GM23338 (cell line): ENCODE measurements at regions not wholly inside any gene's neighbourhood (a gene's known extent, or its start where the extent isn't known, plus 50 kb on each side); places are given as distances from the start of the nearest gene placed in this dataset.

ENCODE experiments used
- ATAC-seq: fragments of 200-7000 bp; cut with Tn5 transposase; 3 replicates; pipeline ENCODE4 v1.9.1; 2020
- DNase-seq: peaks from one replicate; pipeline ENCODE4 v3.0.0-alpha.2; 2015; ENCODE audit warnings: low spot score
- H2AFZ ChIP-seq: fragments of 200-600 bp; sonication (generic); 2 replicates; pipeline ENCODE4 v1.8.0; 2016; ENCODE audit warnings: antibody characterized with exemption, mild to moderate bottlenecking, moderate library complexity
- H3F3A ChIP-seq: fragments of 200-600 bp; sonication (generic); replicated peaks from 2 replicates; pipeline ENCODE4 v1.8.0; 2017; ENCODE audit warnings: antibody characterized with exemption, mixed run types, low read depth
- H3K27ac ChIP-seq: fragments of 200-600 bp; sonication (generic); 2 replicates; pipeline ENCODE4 v1.6.1; 2016; ENCODE audit warnings: low read depth
- H3K27me3 ChIP-seq: fragments of 200-600 bp; sonication (generic); 2 replicates; pipeline ENCODE4 v1.8.0; 2016; ENCODE audit warnings: mild to moderate bottlenecking, mixed run types, moderate library complexity; ENCODE audit not compliant: insufficient read depth
- H3K36me3 ChIP-seq: fragments of 200-600 bp; sonication (generic); 2 replicates; pipeline ENCODE4 v1.8.0; 2016; ENCODE audit warnings: mild to moderate bottlenecking; ENCODE audit not compliant: insufficient read depth
- H3K4me1 ChIP-seq: fragments of 200-600 bp; sonication (generic); 2 replicates; pipeline ENCODE4 v1.8.0; 2016; ENCODE audit warnings: mild to moderate bottlenecking, moderate library complexity; ENCODE audit not compliant: insufficient read depth
- H3K4me2 ChIP-seq: fragments of 200-600 bp; sonication (generic); 2 replicates; pipeline ENCODE4 v1.7.1; 2017; ENCODE audit warnings: mixed run types
- H3K4me3 ChIP-seq: fragments of 200-600 bp; sonication (generic); 2 replicates; pipeline ENCODE4 v1.6.1; 2016; ENCODE audit warnings: mixed run types
- H3K79me2 ChIP-seq: fragments of 200-600 bp; sonication (generic); replicated peaks from 2 replicates; pipeline ENCODE4 v1.8.0; 2017; ENCODE audit warnings: mild to moderate bottlenecking; ENCODE audit not compliant: insufficient read depth
- H3K9me2 ChIP-seq: fragments of 200-600 bp; sonication (generic); 2 replicates; pipeline ENCODE4 v1.8.0; 2017; ENCODE audit not compliant: insufficient read depth
- H4K20me1 ChIP-seq: fragments of 200-600 bp; sonication (generic); replicated peaks from 2 replicates; pipeline ENCODE4 v1.8.0; 2017; ENCODE audit warnings: mild to moderate bottlenecking; ENCODE audit not compliant: insufficient read depth
- H3K27ac Mint-ChIP-seq: 2 replicates; pipeline ENCODE4 v1.8.0; 2020; ENCODE audit warnings: inconsistent platforms, mild to moderate bottlenecking, moderate library complexity, mixed read lengths
- H3K27me3 Mint-ChIP-seq: 3 replicates; pipeline ENCODE4 v1.8.0; 2022; ENCODE audit warnings: low read depth, mild to moderate bottlenecking, moderate library complexity, mixed read lengths, inconsistent platforms; ENCODE audit not compliant: insufficient read depth, poor library complexity
- H3K36me3 Mint-ChIP-seq: 3 replicates; pipeline ENCODE4 v1.8.0; 2021; ENCODE audit warnings: low read depth, mild to moderate bottlenecking, inconsistent platforms, moderate library complexity, mixed read lengths
- H3K4me1 Mint-ChIP-seq: 3 replicates; pipeline ENCODE4 v1.8.0; 2020; ENCODE audit warnings: mild to moderate bottlenecking, inconsistent platforms, mixed read lengths
- H3K4me3 Mint-ChIP-seq: 3 replicates; pipeline ENCODE4 v1.8.0; 2021; ENCODE audit warnings: moderate library complexity, mild to moderate bottlenecking, inconsistent platforms, mixed read lengths
- H3K9me3 Mint-ChIP-seq: 3 replicates; pipeline ENCODE4 v1.8.0; 2020; ENCODE audit warnings: moderate library complexity, mild to moderate bottlenecking, inconsistent platforms, mixed read lengths
- CREB1 ChIP-seq: fragments of 250-450 bp; sonication (Bioruptor Pico); IDR thresholded peaks from 2 replicates; pipeline ENCODE4 v1.5.0; 2020; ENCODE audit warnings: low read depth, mild to moderate bottlenecking, moderate library complexity
- CTCF ChIP-seq, 2 experiments: fragments of 200-600 bp in 1 of 2; sonication (generic) in 1 of 2; conservative IDR thresholded peaks; 2 replicates each; pipeline versions ENCODE4 v1.5.1 to v1.6.1; 2016 to 2017; ENCODE audit warnings: antibody characterized with exemption in 2 of 2, low read depth in 2 of 2, mild to moderate bottlenecking in 2 of 2, moderate library complexity in 1 of 2
- EZH2 ChIP-seq: fragments of 200-600 bp; sonication (generic); IDR thresholded peaks from one replicate; pipeline ENCODE4 v1.8.0; 2017; ENCODE audit warnings: antibody characterized with exemption, mild to moderate bottlenecking, low read depth; ENCODE audit not compliant: unreplicated experiment
- EZH2phosphoT487 ChIP-seq: fragments of 200-600 bp; sonication (generic); IDR thresholded peaks from one replicate; pipeline ENCODE4 v1.8.1; 2018; ENCODE audit warnings: antibody characterized with exemption; ENCODE audit not compliant: unreplicated experiment
- JUNB ChIP-seq: IDR thresholded peaks from one replicate; pipeline ENCODE4 v1.6.1; 2016; ENCODE audit warnings: antibody characterized with exemption; ENCODE audit not compliant: unreplicated experiment
- NANOG ChIP-seq: IDR thresholded peaks from 2 replicates; pipeline ENCODE4 v1.6.1; 2016; ENCODE audit warnings: antibody characterized with exemption, borderline replicate concordance
- POLR2AphosphoS5 ChIP-seq: IDR thresholded peaks from 2 replicates; pipeline ENCODE4 v1.6.1; 2016; ENCODE audit warnings: antibody characterized with exemption, low read depth
- STAT1 ChIP-seq: IDR thresholded peaks from one replicate; pipeline ENCODE4 v1.6.1; 2016; ENCODE audit warnings: antibody characterized with exemption; ENCODE audit not compliant: unreplicated experiment
- ZNF114 ChIP-seq: fragments of 250-450 bp; sonication (Bioruptor Pico); IDR thresholded peaks from 2 replicates; pipeline ENCODE4 v1.5.0; 2020; ENCODE audit warnings: mild to moderate bottlenecking, moderate library complexity
- ZNF331 ChIP-seq: fragments of 250-450 bp; sonication (Bioruptor Pico); IDR thresholded peaks from 2 replicates; pipeline ENCODE4 v1.5.0; 2020; ENCODE audit warnings: low read depth, mild to moderate bottlenecking, moderate library complexity
- ZNF462 ChIP-seq: fragments of 250-450 bp; sonication (Bioruptor Pico); IDR thresholded peaks from 2 replicates; pipeline ENCODE4 v1.5.0; 2020; ENCODE audit warnings: mild to moderate bottlenecking, moderate library complexity
- TF ChIP-seq, protein P1 (sequence below): IDR thresholded peaks from one replicate; pipeline ENCODE4 v1.6.1; 2018; ENCODE audit warnings: antibody characterized with exemption; ENCODE audit not compliant: unreplicated experiment
- TF ChIP-seq, protein P2 (sequence below): IDR thresholded peaks from 2 replicates; pipeline ENCODE4 v1.6.1; 2016; ENCODE audit warnings: antibody characterized with exemption

GRCh38 chr15:62791694-62792093, 250.9 kb upstream of the TPM1 start:
- no peak overlapping the region for H2AFZ ChIP-seq
- peak overlapping the region; percentile 46; the same call in 1 of the 2 replicates for H3K27ac Mint-ChIP-seq
- H3K4me3 ChIP-seq = no peak overlapping the region
- no peaks in the 10 kb centered on the region for H3K9me3 Mint-ChIP-seq
- ATAC-seq = no peak
- no peaks in the 10 kb centered on the region for H3K36me3 Mint-ChIP-seq
- TF ChIP-seq, protein P1, sequence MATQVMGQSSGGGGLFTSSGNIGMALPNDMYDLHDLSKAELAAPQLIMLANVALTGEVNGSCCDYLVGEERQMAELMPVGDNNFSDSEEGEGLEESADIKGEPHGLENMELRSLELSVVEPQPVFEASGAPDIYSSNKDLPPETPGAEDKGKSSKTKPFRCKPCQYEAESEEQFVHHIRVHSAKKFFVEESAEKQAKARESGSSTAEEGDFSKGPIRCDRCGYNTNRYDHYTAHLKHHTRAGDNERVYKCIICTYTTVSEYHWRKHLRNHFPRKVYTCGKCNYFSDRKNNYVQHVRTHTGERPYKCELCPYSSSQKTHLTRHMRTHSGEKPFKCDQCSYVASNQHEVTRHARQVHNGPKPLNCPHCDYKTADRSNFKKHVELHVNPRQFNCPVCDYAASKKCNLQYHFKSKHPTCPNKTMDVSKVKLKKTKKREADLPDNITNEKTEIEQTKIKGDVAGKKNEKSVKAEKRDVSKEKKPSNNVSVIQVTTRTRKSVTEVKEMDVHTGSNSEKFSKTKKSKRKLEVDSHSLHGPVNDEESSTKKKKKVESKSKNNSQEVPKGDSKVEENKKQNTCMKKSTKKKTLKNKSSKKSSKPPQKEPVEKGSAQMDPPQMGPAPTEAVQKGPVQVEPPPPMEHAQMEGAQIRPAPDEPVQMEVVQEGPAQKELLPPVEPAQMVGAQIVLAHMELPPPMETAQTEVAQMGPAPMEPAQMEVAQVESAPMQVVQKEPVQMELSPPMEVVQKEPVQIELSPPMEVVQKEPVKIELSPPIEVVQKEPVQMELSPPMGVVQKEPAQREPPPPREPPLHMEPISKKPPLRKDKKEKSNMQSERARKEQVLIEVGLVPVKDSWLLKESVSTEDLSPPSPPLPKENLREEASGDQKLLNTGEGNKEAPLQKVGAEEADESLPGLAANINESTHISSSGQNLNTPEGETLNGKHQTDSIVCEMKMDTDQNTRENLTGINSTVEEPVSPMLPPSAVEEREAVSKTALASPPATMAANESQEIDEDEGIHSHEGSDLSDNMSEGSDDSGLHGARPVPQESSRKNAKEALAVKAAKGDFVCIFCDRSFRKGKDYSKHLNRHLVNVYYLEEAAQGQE = no peak
- no peak for TF ChIP-seq CTCF (conservative IDR thresholded peaks at IDR 0.05; ENCODE audit: low read depth in 2 of 2)
- TF ChIP-seq ZNF331 (CRISPR knock-in tag) = no peak
- TF ChIP-seq, protein P2, sequence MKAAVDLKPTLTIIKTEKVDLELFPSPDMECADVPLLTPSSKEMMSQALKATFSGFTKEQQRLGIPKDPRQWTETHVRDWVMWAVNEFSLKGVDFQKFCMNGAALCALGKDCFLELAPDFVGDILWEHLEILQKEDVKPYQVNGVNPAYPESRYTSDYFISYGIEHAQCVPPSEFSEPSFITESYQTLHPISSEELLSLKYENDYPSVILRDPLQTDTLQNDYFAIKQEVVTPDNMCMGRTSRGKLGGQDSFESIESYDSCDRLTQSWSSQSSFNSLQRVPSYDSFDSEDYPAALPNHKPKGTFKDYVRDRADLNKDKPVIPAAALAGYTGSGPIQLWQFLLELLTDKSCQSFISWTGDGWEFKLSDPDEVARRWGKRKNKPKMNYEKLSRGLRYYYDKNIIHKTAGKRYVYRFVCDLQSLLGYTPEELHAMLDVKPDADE = no peak
- no peak for TF ChIP-seq EZH2phosphoT487
- no peak for TF ChIP-seq JUNB
- TF ChIP-seq POLR2AphosphoS5 = no peak
- TF ChIP-seq CREB1 (CRISPR knock-in tag) = no peak
- no peak for TF ChIP-seq EZH2
- TF ChIP-seq ZNF114 (CRISPR knock-in tag) = no peak
- no peak for TF ChIP-seq STAT1
- TF ChIP-seq NANOG = no peak
- no peak for TF ChIP-seq ZNF462
- H3F3A ChIP-seq = no peaks in the 10 kb centered on the region
- peak overlapping the region; percentile 34 for H3K4me2 ChIP-seq
- no peaks in the 10 kb centered on the region for H3K36me3 ChIP-seq
- peaks cover 12% of the 10 kb centered on the region for H3K4me1 ChIP-seq
- no peak overlapping the region for H3K4me3 Mint-ChIP-seq
- H3K4me1 Mint-ChIP-seq = peaks cover 20% of the 10 kb centered on the region
- no peaks in the 10 kb centered on the region for H3K9me2 ChIP-seq
- H4K20me1 ChIP-seq = no peaks in the 10 kb centered on the region
- no peak for DNase-seq
- no peaks in the 10 kb centered on the region for H3K27me3 ChIP-seq
- 0 out of 2 replicates have a peak overlapping the region, but pooled peaks have one; percentile 55 for H3K27ac ChIP-seq
- H3K79me2 ChIP-seq = no peaks in the 10 kb centered on the region
- peaks cover 2% of the 10 kb centered on the region for H3K27me3 Mint-ChIP-seq
